ENCODE measurements at regions not wholly inside any gene's neighbourhood (a gene's known extent, or its start where the extent isn't known, plus 50 kb on each side); places are given as distances from the start of the nearest gene placed in this dataset.

DNA sequence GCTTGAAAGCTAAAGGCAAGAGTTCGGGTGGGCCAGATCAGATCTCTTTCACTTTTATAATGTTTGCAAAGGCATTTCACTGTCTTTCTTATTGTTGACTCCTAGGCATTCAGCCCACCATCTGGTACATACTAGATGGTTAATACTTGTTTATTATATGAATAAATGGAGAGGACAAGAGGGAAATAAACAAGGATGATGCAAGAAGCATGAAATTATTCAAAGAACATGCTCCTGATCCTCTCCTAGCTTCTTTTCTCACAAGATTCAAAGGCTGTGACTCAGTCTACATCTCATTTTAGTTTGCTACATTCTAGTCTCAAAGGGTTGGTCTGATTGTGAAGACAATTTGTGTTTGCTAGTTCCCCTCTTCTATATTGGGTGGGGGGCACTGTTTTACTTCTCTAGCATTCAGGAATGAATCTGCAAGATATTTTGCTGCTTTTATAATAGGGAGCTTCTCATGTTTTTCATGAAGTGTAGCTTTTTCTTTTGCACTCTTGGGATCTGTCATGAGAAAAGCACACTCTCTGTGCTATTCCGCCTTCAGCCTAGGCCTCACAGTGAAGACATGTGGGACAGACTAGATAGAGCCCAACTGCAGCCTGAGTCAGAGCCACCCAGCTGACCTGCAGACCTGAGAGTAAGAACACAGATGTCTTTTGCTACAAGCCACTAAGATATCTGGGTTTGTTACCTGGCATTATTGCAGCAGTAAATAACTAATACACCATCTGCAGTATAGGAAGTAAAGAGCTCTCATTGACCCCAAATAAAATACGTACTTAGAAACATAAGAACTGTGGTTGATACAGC, 65.7 kb downstream of the PTHLH start:
- H3K36me3 ChIP-seq (ENCODE audit: control insufficient read depth in 2 of 2, insufficient read depth in 2 of 2, low read length in 1 of 2) = no peaks in the 10 kb centered on the region
- no peak overlapping the region for H2AFZ ChIP-seq (ENCODE audit: control insufficient read depth, low read depth, low read length)

More for the DNA sequence above, 65.7 kb downstream of the PTHLH start:
- in situ Hi-C loops (cut with MboI) (no loop called here), intact Hi-C loops (cut with micrococcal nuclease; ENCODE audit: unreplicated experiment) (no loop called here)
- Histone ChIP-seq H3K9me3 (replicated peaks; ENCODE audit: control insufficient read depth, insufficient read depth, low read length) (no peaks in the 10 kb centered on the region; the same call in 1 of the 3 replicates), H3K4me1 (ENCODE audit: control insufficient read depth, insufficient read depth, low read length) (no peaks in the 10 kb centered on the region), H3K27ac (ENCODE audit: control insufficient read depth, insufficient read depth) (no peak overlapping the region), H3K4me3 (no peak overlapping the region), H3K4me2 (ENCODE audit: control insufficient read depth, insufficient read depth) (no peak overlapping the region), H4K20me1 (ENCODE audit: control insufficient read depth, insufficient read depth) (no peaks in the 10 kb centered on the region), H3K79me2 (ENCODE audit: control insufficient read depth, insufficient read depth, low read length) (no peaks in the 10 kb centered on the region), H3K9ac (ENCODE audit: control insufficient read depth, insufficient read depth, low read length) (no peak overlapping the region), H3K27me3 (replicated peaks in 1 of 2; ENCODE audit: control insufficient read depth in 2 of 2, insufficient read depth in 2 of 2, low read length in 1 of 2) (no peaks in the 10 kb centered on the region)
- TF ChIP-seq, protein P1, sequence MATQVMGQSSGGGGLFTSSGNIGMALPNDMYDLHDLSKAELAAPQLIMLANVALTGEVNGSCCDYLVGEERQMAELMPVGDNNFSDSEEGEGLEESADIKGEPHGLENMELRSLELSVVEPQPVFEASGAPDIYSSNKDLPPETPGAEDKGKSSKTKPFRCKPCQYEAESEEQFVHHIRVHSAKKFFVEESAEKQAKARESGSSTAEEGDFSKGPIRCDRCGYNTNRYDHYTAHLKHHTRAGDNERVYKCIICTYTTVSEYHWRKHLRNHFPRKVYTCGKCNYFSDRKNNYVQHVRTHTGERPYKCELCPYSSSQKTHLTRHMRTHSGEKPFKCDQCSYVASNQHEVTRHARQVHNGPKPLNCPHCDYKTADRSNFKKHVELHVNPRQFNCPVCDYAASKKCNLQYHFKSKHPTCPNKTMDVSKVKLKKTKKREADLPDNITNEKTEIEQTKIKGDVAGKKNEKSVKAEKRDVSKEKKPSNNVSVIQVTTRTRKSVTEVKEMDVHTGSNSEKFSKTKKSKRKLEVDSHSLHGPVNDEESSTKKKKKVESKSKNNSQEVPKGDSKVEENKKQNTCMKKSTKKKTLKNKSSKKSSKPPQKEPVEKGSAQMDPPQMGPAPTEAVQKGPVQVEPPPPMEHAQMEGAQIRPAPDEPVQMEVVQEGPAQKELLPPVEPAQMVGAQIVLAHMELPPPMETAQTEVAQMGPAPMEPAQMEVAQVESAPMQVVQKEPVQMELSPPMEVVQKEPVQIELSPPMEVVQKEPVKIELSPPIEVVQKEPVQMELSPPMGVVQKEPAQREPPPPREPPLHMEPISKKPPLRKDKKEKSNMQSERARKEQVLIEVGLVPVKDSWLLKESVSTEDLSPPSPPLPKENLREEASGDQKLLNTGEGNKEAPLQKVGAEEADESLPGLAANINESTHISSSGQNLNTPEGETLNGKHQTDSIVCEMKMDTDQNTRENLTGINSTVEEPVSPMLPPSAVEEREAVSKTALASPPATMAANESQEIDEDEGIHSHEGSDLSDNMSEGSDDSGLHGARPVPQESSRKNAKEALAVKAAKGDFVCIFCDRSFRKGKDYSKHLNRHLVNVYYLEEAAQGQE (IDR thresholded peaks at IDR 0.05; ENCODE audit: low read depth, low read length) = no peak
- TF ChIP-seq, protein P2, sequence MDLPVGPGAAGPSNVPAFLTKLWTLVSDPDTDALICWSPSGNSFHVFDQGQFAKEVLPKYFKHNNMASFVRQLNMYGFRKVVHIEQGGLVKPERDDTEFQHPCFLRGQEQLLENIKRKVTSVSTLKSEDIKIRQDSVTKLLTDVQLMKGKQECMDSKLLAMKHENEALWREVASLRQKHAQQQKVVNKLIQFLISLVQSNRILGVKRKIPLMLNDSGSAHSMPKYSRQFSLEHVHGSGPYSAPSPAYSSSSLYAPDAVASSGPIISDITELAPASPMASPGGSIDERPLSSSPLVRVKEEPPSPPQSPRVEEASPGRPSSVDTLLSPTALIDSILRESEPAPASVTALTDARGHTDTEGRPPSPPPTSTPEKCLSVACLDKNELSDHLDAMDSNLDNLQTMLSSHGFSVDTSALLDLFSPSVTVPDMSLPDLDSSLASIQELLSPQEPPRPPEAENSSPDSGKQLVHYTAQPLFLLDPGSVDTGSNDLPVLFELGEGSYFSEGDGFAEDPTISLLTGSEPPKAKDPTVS (IDR thresholded peaks at IDR 0.05; ENCODE audit: low read depth, low read length) = no peak
- no peak for TF ChIP-seq BACH1 (IDR thresholded peaks at IDR 0.05; ENCODE audit: borderline replicate concordance)
- TF ChIP-seq PML (IDR thresholded peaks at IDR 0.05; ENCODE audit: low read length) = no peak
- TF ChIP-seq, protein P3, sequence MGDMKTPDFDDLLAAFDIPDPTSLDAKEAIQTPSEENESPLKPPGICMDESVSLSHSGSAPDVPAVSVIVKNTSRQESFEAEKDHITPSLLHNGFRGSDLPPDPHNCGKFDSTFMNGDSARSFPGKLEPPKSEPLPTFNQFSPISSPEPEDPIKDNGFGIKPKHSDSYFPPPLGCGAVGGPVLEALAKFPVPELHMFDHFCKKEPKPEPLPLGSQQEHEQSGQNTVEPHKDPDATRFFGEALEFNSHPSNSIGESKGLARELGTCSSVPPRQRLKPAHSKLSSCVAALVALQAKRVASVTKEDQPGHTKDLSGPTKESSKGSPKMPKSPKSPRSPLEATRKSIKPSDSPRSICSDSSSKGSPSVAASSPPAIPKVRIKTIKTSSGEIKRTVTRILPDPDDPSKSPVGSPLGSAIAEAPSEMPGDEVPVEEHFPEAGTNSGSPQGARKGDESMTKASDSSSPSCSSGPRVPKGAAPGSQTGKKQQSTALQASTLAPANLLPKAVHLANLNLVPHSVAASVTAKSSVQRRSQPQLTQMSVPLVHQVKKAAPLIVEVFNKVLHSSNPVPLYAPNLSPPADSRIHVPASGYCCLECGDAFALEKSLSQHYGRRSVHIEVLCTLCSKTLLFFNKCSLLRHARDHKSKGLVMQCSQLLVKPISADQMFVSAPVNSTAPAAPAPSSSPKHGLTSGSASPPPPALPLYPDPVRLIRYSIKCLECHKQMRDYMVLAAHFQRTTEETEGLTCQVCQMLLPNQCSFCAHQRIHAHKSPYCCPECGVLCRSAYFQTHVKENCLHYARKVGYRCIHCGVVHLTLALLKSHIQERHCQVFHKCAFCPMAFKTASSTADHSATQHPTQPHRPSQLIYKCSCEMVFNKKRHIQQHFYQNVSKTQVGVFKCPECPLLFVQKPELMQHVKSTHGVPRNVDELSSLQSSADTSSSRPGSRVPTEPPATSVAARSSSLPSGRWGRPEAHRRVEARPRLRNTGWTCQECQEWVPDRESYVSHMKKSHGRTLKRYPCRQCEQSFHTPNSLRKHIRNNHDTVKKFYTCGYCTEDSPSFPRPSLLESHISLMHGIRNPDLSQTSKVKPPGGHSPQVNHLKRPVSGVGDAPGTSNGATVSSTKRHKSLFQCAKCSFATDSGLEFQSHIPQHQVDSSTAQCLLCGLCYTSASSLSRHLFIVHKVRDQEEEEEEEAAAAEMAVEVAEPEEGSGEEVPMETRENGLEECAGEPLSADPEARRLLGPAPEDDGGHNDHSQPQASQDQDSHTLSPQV (IDR thresholded peaks at IDR 0.05) = no peak
- no peak for TF ChIP-seq ZNF207 (IDR thresholded peaks at IDR 0.05; ENCODE audit: borderline replicate concordance)
- TF ChIP-seq JUND (IDR thresholded peaks at IDR 0.05; ENCODE audit: low read depth, low read length) = no peak
- no peak for TF ChIP-seq RB1 (IDR thresholded peaks at IDR 0.05; ENCODE audit: borderline replicate concordance)
- FAIRE-seq (no peak), DNase-seq (ENCODE audit: low read depth, low spot score) (no peak), ATAC-seq (no peak)
- WGBS (ENCODE audit: insufficient coverage, insufficient replicate concordance, low lambda C conversion rate, missing lambda C conversion rate) = 74% methylated on average over 3 of the region's 3 CpGs
- CTCF ChIA-PET = interaction anchor here (1.0 kb wide), 1 partner anchor 34 kb away, joined by 3 read pairs; no protein-coding TSS in a partner anchor
- RAD21 ChIA-PET (ENCODE audit: unreplicated experiment) = no interaction called here
- SMC1A ChIA-PET (ENCODE audit: uncharacterized antibody, unreplicated experiment) = no interaction called here
- POLR2A ChIA-PET = no interaction called here
- no TSS peak for BruUV-seq (replicated peaks)

Measured in GM12878 (cell line).